HG03159 (cell line): ENCODE measurements at regions not wholly inside any gene's neighbourhood (a gene's known extent, or its start where the extent isn't known, plus 50 kb on each side); places are given as distances from the start of the nearest gene placed in this dataset.
"Not testable (repeated sequence)": the region's sequence is repeated elsewhere in the genome, so short reads cannot be mapped to it uniquely, and the experiment has no call there.

Experiments
- ATAC-seq: cut with Tn5 transposase; IDR thresholded peaks from one replicate; pipeline ENCODE4 v1.9.1; 2021; ENCODE audit warnings: mild to moderate bottlenecking, moderate library complexity; ENCODE audit not compliant: unreplicated experiment

DNA sequence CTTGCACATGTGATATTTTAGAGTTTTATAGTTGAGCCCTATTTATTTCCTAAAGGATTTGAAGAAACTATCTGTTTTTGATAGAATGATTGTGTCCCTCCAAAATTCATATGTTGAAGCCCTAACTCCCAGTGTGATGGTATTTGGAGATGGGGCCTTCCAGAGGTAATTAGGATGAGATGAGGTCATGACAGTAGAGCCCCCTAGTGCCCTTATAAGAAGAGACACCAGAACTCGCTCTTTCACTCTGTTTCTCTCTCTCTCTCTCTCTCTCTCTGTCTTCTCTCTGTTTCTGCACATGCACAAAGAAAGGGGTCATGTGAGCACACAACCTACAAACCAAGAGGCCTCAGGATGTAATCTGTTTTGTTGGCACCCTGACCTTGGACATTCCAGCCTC, 921.9 kb upstream of the DIAPH2 start:
- no peak for ATAC-seq

DNA sequence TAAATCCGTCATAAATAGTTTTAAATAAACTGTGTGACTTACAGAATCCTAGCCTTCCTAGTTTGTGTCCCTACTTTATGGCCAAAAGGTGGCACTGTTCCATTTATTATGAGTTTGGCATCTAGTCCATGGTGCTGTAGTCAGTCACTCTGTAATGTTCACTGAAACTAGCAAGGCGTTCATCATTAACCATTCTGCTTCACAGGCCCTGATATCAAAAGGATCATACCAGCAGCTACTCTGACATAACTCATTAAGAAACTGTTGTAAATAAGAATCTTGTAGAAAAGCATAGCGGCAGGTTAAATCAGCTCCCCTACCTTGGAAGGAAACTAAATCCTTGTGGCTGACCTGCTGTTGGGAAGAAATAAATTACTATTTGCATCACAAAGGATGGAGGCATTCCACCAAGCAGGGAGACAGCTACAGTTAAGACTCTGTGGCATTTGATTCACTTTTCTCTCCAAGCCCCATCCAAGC, 919.6 kb upstream of the DIAPH2 start:
- peak; percentile 66 for ATAC-seq

DNA sequence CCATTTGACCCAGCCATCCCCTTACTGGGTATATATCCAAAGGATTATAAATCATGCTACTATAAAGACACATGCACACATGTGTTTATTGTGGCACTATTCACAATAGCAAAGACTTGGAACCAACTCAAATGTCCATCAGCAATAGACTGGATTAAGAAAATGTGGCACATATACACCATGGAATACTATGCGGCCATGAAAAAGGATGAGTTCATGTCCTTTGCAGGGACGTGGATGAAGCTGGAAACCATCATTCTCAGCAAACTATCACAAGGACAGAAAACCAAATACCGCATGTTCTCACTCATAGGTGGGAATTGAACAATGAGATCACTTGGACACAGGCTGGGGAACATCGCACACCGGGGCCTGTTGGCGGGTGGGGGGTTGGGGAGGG, 913.4 kb upstream of the DIAPH2 start:
- not testable (repeated sequence) for ATAC-seq

DNA sequence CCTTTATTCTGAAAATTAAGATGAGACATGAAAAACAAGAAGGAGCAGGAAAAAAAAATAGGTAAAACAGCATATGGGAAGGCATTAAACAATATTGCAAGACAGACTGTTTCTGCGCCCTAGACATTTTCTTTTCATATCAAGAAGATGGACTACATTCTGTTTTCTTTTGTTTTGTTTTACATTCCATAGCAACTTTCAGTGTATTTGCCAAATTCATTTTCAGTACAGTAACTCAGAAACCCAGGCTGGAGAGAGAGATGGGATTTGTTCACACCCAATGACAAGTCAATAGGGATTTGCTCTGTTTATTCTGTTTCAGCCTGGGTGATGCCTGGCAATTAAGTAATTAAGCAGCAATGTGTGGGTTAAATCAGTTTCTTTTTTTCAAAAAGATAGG, 892.8 kb upstream of the DIAPH2 start:
- no peak for ATAC-seq

DNA sequence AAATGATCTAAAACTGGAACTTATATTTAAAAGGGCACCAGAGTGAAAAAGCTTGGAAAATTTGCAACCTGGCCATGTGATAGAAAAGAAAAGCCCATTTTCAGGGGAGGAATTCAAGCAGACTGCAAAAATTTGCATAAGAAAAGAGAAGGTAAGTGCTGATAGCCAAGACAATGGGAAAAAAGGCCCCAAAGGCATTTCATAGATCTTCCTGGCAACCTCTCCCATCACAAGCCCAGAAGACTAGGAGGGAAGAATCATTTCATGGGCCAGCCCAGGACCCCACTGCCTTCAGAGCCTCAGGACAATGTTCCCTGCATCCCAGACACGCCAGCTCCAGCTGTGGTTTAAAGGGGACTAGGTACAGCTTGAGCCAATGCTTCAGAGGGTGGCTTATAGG, 887.3 kb upstream of the DIAPH2 start:
- no peak for ATAC-seq

DNA sequence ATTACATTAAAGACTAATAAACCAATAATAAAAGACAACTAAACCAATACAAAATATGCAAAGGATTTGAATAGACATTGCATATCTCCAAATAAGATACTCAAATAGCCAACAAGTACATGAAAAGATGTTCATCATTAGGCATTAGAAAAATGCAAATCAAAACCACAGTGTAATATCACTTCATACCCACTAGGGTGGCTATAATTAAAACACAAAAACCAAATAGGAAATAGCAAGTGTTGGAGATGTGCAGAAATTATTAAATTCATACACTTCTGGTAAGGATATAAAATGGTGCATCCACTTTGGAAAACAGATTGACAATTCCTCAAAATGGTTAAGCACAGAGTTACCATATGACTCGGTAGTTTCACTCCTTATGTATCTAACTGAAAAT, 860.8 kb upstream of the DIAPH2 start:
- no peak for ATAC-seq

DNA sequence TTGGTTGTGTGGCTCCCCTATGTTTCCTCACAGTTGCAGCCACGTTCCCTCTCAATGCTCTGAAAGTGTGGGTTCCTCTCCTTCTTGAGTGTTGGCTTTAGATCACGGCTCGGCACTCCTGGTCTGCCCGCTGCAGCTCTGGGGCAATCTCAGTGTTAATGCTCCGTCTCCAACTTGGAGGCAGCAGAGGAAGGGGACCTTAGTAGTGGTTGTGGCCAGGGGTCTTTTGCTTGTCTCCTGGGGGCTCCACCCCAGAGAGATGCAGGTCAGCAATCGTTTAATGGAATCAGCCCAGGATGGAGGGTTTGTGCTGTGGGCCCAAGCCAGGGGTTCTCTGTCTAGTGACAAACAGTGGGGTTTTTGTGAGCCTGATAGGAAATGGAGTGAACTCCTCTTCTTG, 849.4 kb upstream of the DIAPH2 start:
- no peak for ATAC-seq

DNA sequence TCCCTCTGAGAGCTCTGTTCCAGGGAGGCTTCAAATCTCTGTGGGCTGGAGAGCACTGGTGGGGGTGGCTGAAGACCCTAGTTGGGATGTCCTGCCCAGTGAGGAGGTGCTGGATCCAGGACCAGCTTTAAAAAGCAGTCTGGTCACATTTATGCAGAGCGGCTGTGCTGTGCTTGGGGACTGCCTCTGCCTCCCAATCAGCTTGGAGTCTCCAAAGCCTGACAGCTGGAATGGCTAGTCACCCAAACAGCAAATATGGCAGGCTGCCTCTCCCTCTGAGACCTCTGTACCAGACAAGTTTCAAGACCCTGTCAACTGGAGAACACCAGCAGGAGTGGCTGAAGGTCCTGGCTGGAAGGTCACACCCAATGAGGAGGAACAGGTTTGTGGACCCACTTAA, 848.1 kb upstream of the DIAPH2 start:
- no peak for ATAC-seq

DNA sequence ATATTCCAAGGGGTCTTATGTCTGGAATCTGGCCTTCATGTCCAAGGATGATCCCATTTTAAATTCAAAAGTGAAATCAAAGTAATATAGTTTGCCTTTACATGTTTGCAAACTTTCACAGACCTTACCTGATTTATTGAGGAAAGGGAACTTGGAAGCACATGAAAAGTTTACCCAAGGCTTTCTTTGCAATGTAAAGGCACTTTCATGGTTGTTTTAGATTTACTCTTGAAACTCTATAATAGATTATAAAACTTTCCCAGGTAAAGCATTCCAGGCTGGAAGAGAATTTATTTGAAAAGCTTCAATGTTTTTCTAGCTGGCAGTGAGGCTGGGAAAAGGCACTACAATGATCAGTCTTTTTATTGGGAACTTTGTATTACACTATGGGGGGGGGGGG, 842.8 kb upstream of the DIAPH2 start:
- ATAC-seq = no peak

DNA sequence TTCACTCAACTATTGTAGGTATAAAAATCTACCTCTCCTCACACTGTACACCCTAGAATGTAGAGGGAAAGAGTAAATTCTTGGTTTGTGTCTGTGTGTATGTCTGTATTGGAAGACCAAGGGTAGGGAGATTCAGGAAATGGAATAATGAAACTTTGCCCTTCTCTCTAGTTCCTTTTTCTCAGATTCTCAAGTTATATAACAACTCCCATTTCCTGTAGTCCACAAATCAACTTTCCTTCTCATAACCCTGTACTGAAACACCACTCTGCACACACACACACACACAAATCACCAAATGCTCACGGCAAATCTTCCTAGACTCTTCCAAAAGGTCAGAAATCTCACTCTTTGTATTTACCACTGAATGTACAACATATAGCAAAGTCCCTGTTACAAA, 824.5 kb upstream of the DIAPH2 start:
- no peak for ATAC-seq

DNA sequence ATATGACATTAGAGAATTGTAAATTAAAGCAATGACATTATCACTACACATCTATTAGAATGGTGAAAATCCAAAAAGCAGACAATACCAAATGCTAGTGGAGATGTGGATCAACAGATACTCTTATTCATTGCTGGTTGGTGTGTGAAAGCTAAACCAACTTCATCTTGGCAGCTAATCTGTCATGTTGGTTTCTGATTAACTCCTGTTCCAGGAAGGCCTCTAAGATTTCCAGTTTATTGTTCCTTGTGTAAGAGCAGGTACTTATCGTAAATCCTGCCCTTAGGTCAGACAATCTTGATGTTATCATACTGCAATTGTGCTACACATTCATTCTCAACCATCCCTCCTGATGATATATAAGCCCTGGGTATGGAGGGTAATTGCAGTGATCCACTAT, 809.0 kb upstream of the DIAPH2 start:
- ATAC-seq = no peak

DNA sequence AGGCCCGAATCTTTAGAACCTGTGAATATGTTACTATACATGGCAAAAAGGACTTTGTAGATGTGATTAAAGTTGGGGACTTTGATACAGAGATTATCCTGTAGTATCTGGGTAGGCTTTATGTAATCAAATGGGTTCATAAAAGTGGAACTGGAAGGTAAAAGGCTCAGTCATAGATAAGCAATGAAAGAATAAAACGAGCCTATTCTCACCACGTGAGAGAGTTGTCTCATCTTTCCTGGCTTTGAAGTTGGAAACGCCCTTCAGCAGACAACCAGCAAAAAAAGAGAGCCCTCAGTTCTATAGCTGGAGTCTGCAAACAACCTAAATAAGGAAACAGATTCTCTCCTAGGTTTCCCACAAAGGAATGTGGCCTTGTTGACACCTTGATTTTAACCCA, 805.8 kb upstream of the DIAPH2 start:
- ATAC-seq = no peak

DNA sequence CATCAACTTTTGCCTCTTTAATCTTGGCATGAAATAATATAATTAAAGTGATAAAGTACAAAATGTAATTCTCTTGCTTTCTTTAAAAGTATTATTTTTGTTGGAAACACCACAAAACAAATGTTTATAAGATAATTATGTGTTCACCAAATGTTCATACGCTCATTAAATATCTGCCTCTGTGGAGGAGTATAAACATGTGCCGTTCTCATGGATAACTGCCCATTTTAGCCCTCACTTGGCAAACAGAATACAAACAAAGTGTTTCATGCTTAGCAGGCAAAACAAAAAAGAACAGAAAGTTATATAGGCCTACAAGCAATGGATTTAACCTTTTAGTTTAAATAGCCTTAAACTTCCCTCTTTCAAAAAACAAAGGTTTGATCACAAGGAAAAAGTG, 800.5 kb upstream of the DIAPH2 start:
- no peak for ATAC-seq

DNA sequence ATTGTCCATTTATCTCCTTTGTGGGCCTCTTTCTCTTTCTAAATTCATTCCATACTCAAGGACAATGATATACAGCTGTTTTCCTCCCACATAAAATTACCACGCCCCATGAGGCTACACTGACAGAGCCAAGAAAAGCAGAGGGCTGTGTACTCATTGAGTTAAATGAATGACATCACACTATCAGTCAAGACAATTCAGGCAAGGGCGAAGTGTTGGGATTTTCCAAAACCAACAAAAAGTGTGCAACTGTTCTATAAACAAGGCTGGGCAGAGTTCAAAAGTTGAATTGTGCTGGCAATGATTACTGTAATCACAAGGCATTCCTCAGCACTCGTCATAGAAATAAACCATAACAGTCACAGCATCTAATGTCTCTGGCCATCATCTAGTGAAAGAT, 799.6 kb upstream of the DIAPH2 start:
- ATAC-seq = no peak

DNA sequence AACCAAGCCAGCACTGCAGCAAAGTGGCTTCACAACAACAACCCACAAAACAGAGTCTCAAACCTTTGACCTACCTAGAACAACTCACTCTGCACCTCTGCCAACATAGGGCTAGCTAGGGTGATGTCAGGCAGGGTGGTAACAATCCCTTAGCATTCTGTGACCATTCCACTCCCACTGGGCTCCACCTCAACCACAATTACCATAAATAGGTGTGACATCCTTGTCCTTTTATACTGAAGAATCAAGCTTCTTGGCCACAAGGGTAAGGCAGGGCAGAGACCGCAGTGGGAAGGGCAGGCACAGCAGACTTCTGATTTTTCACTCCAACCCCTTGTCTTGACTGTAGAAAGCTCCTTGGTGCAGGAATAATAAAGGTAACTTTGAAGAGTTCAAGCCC, 795.4 kb upstream of the DIAPH2 start:
- no peak for ATAC-seq

DNA sequence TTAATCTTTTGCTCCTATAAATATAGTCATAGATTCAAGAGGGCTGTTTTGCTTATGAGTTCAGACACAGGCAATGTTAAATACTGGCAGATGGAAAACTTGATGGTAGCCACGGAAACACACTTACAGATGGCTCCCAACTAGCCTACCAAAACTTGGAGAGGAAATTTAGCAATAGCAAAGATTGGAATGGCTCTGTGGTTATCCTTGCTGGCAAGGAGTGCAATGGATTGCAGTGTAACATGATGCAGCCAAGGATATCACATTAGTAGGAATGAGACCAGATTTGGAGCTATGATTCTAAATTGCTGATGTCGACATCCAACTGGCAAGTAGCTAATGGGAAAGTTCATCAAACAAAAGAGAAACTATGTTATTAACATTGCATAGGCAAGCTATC, 791.0 kb upstream of the DIAPH2 start:
- no peak for ATAC-seq

DNA sequence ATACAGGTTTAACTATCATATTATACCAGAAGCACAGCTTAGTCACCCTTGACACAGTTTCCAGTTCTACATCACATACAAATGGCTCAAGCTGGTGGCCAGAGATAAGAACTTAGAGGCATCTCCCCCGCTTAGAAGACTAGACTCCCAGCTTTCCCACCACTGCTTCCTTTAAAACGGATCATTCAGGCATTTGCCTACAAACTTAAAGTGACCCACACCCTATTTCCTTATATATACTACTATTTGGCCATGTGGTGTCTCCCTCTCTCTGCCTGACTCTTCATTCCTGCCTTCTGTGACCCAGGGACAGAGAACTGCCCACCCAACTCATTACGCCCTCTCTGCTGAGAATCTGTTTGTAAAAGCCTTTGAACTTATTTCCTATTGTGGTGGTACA, 781.2 kb upstream of the DIAPH2 start:
- ATAC-seq = no peak

DNA sequence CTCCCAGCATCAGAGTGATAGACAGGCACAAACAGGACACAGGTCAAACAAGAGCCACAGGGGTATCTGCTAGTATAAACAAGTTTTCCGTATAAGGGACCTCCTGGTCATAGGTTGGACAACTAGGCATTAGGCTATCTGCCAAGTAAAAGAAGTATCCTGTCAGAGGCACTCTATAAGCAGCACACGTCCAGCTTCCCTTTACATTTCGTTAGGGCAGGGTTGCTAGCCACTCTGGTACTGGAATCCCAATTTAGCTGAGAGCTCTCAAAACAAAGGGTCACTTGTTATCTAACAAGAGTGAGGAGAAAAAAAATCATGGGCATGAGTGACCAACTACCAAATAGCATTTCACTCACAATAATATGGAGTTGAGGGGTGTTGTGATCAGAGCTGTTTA, 780.7 kb upstream of the DIAPH2 start:
- no peak for ATAC-seq

DNA sequence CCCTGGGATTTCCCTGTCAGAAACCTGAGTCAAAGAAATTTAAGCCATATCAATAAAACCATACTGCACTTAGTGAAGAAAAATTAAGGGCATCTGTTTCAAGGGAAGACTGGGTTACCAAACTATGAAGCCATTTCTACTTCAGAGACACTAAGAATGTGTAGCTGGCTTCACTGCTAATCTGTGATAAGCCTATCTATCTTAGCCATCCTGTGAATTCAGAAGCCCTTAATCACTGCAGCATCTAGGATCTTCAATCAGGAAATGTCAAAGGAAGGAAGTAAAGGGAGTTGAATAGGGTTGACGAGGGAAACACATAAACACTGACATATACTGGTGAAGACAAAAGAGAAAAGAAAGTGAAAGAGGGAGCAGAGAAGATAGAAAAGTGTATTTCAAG, 777.6 kb upstream of the DIAPH2 start:
- no peak for ATAC-seq

DNA sequence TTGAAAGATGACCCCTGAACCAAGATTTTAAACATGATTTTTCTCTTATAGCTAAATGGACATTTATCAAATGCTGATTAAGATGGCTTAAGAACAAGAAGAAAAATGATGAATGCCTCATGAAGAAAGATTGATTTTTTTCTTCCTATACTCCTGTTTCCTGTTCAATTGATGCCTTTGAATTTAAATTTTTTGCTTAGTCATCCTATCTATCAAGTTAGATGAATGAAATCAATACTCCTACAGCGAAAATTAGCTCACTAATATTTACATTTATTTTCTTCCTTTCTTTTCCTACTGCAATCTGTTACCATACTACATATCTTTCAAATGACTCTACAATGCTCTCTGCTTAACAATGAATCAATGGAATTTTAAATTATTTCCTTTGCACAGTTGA, 773.6 kb upstream of the DIAPH2 start:
- ATAC-seq = no peak

DNA sequence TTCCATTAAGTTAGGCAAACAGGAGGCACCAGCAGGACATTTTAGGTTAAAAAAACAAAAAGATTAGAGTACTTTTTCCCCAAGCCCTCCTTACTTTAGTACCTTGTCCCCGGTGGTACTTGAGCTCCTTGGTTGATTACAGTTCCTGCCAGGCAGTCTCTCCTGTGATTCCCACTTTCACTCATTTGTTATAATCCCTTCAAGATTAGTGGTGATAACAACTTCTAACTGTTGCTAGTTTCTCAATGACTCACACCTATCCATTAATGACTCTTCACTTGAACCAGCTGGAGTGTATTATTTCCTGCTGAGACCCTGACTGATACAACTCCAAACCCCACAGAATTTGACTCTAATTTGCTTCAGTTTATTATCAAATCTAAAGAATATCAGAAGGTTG, 765.0 kb upstream of the DIAPH2 start:
- ATAC-seq = no peak

DNA sequence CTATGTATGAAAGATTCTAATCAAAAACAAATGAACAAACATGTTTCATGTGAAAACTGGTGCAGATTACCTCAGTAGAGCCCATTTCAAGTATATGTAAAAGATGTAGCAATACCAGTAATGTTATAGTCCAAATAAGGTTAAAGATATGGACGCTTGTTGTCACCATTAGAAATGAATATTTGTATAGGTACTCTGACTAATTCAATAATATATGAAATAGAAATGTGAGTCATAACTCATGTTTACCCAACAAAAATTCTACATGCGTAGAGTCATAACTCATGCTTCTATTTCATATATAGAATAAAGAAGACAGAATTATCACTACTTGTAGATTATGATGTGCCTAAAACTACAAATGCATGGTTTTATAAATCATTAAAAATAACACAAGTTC, 739.1 kb upstream of the DIAPH2 start:
- no peak for ATAC-seq

DNA sequence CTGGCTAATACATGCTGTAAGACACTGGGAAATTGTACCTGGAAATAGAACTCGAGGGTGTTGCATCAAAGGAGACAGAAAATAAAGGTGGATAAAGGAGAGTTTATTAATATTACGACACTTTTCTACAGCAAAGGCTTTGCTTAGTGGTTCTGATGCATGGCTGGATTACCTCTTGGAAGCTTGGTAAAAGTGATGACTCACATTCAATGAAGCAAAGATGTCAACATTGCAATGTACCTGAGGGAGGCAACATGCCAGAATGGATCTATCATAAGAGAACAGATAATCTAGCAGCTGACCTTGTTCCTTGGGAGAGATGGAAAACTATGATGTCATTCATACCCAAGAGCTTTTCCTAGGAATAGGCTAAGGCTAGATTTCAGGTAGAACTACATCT, 735.1 kb upstream of the DIAPH2 start:
- no peak for ATAC-seq

DNA sequence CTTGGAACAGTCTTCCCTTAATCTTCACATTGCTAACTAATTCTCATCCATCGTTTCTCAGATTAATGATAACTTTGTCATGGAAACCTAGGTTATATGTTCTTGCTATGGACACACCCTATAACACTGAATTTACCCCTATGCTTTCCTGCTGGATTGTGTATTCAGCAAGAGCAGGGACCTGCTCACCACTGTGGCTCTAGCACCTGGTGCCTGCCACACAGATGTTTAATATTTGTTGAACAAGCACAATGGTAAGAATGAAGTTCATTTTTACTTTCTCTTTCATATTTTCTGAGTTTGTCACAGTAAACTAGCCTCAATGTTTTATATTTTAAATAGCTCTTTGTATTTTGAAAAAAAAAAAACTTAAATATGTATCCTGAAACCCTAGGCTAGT, 734.0 kb upstream of the DIAPH2 start:
- ATAC-seq = no peak
